ENCODE measurements at regions not wholly inside any gene's neighbourhood (a gene's known extent, or its start where the extent isn't known, plus 50 kb on each side); places are given as distances from the start of the nearest gene placed in this dataset.

GRCh38 chr3:84077479-84077878 lies 881.3 kb upstream of the CADM2 start:
- DNase-seq: no peak

GRCh38 chr3:84082726-84083125 lies 876.1 kb upstream of the CADM2 start:
- DNase-seq: no peak

GRCh38 chr3:84092907-84093306 lies 865.9 kb upstream of the CADM2 start:
- DNase-seq: no peak

GRCh38 chr3:84096188-84096587 lies 862.6 kb upstream of the CADM2 start:
- no peak for DNase-seq

GRCh38 chr3:84100861-84101260 lies 857.9 kb upstream of the CADM2 start:
- DNase-seq: no peak

GRCh38 chr3:84108442-84108971 lies 850.3 kb upstream of the CADM2 start:
- DNase-seq: peak; percentile 46

- DNase-seq: no peak
These were observed 848.9 kb upstream of the CADM2 start for GRCh38 chr3:84109911-84110310.

- DNase-seq: no peak
These were observed 848.0 kb upstream of the CADM2 start for GRCh38 chr3:84110787-84111186.

- no peak for DNase-seq
These were observed 833.5 kb upstream of the CADM2 start for GRCh38 chr3:84125201-84125721.

- no peak for DNase-seq
These were observed 833.0 kb upstream of the CADM2 start for GRCh38 chr3:84125760-84126159.

GRCh38 chr3:84126160-84126559 lies 832.6 kb upstream of the CADM2 start:
- DNase-seq: no peak

- no peak for DNase-seq
These were observed 830.8 kb upstream of the CADM2 start for GRCh38 chr3:84128024-84128423.

GRCh38 chr3:84136425-84136824 lies 822.4 kb upstream of the CADM2 start:
- no peak for DNase-seq

GRCh38 chr3:84140631-84141030 lies 818.2 kb upstream of the CADM2 start:
- DNase-seq: no peak

- DNase-seq: no peak
These were observed 817.2 kb upstream of the CADM2 start for GRCh38 chr3:84141571-84141970.

- no peak for DNase-seq
These were observed 793.5 kb upstream of the CADM2 start for GRCh38 chr3:84165328-84165727.

GRCh38 chr3:84175449-84175848 lies 783.3 kb upstream of the CADM2 start:
- no peak for DNase-seq

- DNase-seq: no peak
These were observed 773.9 kb upstream of the CADM2 start for GRCh38 chr3:84184937-84185336.

GRCh38 chr3:84194029-84194428 lies 764.8 kb upstream of the CADM2 start:
- no peak for DNase-seq

GRCh38 chr3:84209474-84209873 lies 749.3 kb upstream of the CADM2 start:
- DNase-seq: no peak

- no peak for DNase-seq
These were observed 735.3 kb upstream of the CADM2 start for GRCh38 chr3:84223512-84223911.

- DNase-seq: no peak
These were observed 734.5 kb upstream of the CADM2 start for GRCh38 chr3:84224262-84224661.

GRCh38 chr3:84236261-84236660 lies 722.5 kb upstream of the CADM2 start:
- DNase-seq: no peak

GRCh38 chr3:84245789-84246188 lies 713.0 kb upstream of the CADM2 start:
- no peak for DNase-seq

- DNase-seq: no peak
These were observed 698.2 kb upstream of the CADM2 start for GRCh38 chr3:84260596-84260995.

- DNase-seq: no peak
These were observed 693.0 kb upstream of the CADM2 start for GRCh38 chr3:84265768-84266167.

Measured in midbrain (tissue), 1 donor.